ENCODE measurements at regions not wholly inside any gene's neighbourhood (a gene's known extent, or its start where the extent isn't known, plus 50 kb on each side); places are given as distances from the start of the nearest gene placed in this dataset.

- TF ChIP-seq CTCF (IDR thresholded peaks at IDR 0.05) (no peak), POLR2A (IDR thresholded peaks at IDR 0.05) (peak in 1 of 2 donors; percentile 13)
Measured at GRCh38 chr3:109806929-109807328, 469.6 kb upstream of the DPPA4 start.

All from Peyer's patch (tissue), 4 donors.